ENCODE measurements at regions not wholly inside any gene's neighbourhood (a gene's known extent, or its start where the extent isn't known, plus 50 kb on each side); places are given as distances from the start of the nearest gene placed in this dataset.

DNA sequence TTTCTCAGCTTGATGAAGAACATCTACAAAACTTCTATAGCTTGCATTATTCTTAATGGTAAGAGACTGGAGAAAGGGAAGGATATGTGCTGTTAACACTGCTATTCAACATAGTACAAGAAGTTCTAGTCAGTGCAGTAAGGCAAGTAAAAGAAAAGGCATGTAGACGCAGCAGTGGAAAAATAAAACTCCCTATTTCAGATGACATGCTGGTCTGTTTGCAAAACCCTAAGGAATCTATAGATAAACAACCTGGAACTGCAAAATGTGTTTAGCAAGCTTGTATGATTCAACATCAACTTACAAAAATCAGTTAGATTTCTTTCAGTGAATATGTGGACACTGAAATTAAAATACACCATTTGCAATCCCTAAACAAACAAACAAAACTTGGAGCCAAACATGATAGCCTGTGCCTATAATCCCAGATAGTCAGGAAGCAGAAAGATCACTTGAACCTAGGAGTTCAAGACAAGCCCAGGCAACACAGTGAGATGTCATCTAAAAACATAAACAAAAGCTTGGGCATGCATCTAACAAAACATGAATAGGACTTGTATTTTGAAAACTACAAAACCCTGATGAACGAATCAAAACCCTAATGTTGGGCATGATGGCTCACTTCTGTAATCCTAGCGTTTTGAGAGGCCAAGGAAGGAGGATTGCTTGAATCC is 293.6 kb upstream of the RGS6 start:
- TF ChIP-seq POLR2A (IDR thresholded peaks at IDR 0.05) (no peak), CTCF (IDR thresholded peaks at IDR 0.05) (no peak)

Measured in body of pancreas (tissue), 4 donors.